MM.1S (cell line): ENCODE measurements at regions not wholly inside any gene's neighbourhood (a gene's known extent, or its start where the extent isn't known, plus 50 kb on each side); places are given as distances from the start of the nearest gene placed in this dataset.

Experiments used
- DNase-seq: peaks from one replicate; pipeline ENCODE4 v3.0.0-alpha.2; 2015
- H2AFZ ChIP-seq: fragments of 300-600 bp; sonication (generic); 2 replicates; pipeline ENCODE4 v1.6.0; 2016; ENCODE audit warnings: antibody characterized with exemption, low read length
- H3F3A ChIP-seq: fragments of 300-600 bp; sonication (generic); 2 replicates; pipeline ENCODE4 v1.6.1; 2016; ENCODE audit warnings: mild to moderate bottlenecking, antibody characterized with exemption, low read length, moderate library complexity, mixed read lengths; ENCODE audit not compliant: insufficient read depth
- H3K27ac ChIP-seq: fragments of 300-600 bp; sonication (generic); 2 replicates; pipeline ENCODE4 v1.5.1; 2016; ENCODE audit warnings: mild to moderate bottlenecking, low read length
- H3K27me3 ChIP-seq: fragments of 300-600 bp; sonication (generic); replicated peaks from 2 replicates; pipeline ENCODE4 v1.6.0; 2016; ENCODE audit warnings: low read length; ENCODE audit not compliant: insufficient read depth
- H3K36me3 ChIP-seq: fragments of 300-600 bp; sonication (generic); replicated peaks from 2 replicates; pipeline ENCODE4 v1.6.1; 2016; ENCODE audit warnings: mild to moderate bottlenecking, low read length, mixed read lengths; ENCODE audit not compliant: insufficient read depth
- H3K4me1 ChIP-seq: fragments of 300-600 bp; sonication (generic); 2 replicates; pipeline ENCODE4 v1.6.1; 2016; ENCODE audit warnings: low read length, mixed read lengths
- H3K4me2 ChIP-seq: fragments of 300-600 bp; sonication (generic); 2 replicates; pipeline ENCODE4 v1.6.0; 2016; ENCODE audit warnings: low read depth, low read length
- H3K4me3 ChIP-seq: fragments of 300-600 bp; sonication (generic); 2 replicates; pipeline ENCODE4 v1.5.1; 2016; ENCODE audit warnings: low read length, mixed read lengths
- H3K79me2 ChIP-seq: fragments of 300-600 bp; sonication (generic); 2 replicates; pipeline ENCODE4 v1.6.1; 2016; ENCODE audit warnings: mixed run types, low read length, mixed read lengths
- H3K9ac ChIP-seq: fragments of 300-600 bp; sonication (generic); 2 replicates; pipeline ENCODE4 v1.6.1; 2016; ENCODE audit warnings: low read length, mixed read lengths
- H3K9me2 ChIP-seq: fragments of 300-600 bp; sonication (generic); replicated peaks from 2 replicates; pipeline ENCODE4 v1.6.1; 2016; ENCODE audit warnings: mild to moderate bottlenecking, low read length, mixed read lengths; ENCODE audit not compliant: insufficient read depth
- H3K9me3 ChIP-seq: fragments of 300-600 bp; sonication (generic); replicated peaks from 2 replicates; pipeline ENCODE4 v1.6.1; 2016; ENCODE audit warnings: mild to moderate bottlenecking, low read length, mixed read lengths; ENCODE audit not compliant: insufficient read depth
- H4K20me1 ChIP-seq: fragments of 300-600 bp; sonication (generic); 2 replicates; pipeline ENCODE4 v1.6.1; 2016; ENCODE audit warnings: mild to moderate bottlenecking, low read length, moderate library complexity, mixed read lengths; ENCODE audit not compliant: insufficient read depth
- EZH2 ChIP-seq: fragments of 300-600 bp; sonication (generic); optimal IDR thresholded peaks from 2 replicates; pipeline ENCODE3; 2017; ENCODE audit warnings: low read depth, mild to moderate bottlenecking, antibody characterized with exemption, low read length, mixed read lengths
- EZH2phosphoT487 ChIP-seq: fragments of 300-600 bp; sonication (generic); IDR thresholded peaks from 2 replicates; pipeline ENCODE4 v1.6.1; 2018; ENCODE audit warnings: antibody characterized with exemption, low read length
- TF ChIP-seq, protein P1 (sequence below): fragments of 300-600 bp; sonication (generic); IDR thresholded peaks from 2 replicates; pipeline ENCODE4 v1.5.1; 2016; ENCODE audit warnings: antibody characterized with exemption, low read length, mixed read lengths

DNA sequence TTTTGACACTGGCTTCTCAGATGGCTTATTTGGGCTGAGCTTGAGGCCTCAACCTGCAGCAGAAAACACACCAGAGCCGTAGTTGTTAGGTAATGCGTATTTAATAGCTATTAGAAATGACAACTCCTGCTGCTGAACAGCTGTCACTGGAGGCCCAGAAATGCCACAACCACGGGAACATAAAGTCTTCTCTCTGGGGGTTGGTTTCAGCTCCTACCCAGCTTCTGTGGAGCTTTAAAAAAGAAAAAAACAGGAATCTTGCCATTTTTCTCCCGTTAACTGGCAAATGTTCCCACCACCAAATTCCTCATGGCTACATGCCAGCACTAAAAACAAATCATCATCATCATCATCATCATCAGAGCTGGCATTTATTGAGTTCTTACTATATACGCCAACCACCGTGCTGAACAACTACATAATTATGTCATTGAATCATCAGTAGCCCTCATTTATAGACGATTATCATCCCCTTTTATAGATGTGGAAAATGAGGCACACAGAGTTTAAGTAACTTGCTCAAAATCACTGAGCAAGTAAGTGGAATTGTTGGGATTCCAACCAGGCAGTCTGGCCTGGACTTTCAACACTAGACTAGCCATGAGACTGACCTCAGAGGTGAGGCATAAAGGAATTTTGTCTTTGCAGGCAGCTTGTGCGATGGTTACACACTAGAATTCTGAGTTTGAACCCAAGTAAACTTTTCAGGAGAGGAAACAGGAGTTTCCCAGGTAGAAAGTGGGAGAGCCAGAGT lies 185.3 kb upstream of the WWC1 start:
- DNase-seq: no peak
- Histone ChIP-seq H3K9me3 (no peaks in the 10 kb centered on the region), H3K27ac (no peak overlapping the region), H3F3A (no peaks in the 10 kb centered on the region), H3K9ac (no peak overlapping the region), H3K79me2 (no peaks in the 10 kb centered on the region), H3K4me1 (no peaks in the 10 kb centered on the region), H4K20me1 (no peaks in the 10 kb centered on the region), H3K27me3 (no peaks in the 10 kb centered on the region), H2AFZ (no peak overlapping the region), H3K4me2 (no peak overlapping the region), H3K4me3 (no peak overlapping the region), H3K9me2 (no peaks in the 10 kb centered on the region), H3K36me3 (no peaks in the 10 kb centered on the region)
- TF ChIP-seq EZH2 (no peak), EZH2phosphoT487 (no peak)
- TF ChIP-seq, protein P1, sequence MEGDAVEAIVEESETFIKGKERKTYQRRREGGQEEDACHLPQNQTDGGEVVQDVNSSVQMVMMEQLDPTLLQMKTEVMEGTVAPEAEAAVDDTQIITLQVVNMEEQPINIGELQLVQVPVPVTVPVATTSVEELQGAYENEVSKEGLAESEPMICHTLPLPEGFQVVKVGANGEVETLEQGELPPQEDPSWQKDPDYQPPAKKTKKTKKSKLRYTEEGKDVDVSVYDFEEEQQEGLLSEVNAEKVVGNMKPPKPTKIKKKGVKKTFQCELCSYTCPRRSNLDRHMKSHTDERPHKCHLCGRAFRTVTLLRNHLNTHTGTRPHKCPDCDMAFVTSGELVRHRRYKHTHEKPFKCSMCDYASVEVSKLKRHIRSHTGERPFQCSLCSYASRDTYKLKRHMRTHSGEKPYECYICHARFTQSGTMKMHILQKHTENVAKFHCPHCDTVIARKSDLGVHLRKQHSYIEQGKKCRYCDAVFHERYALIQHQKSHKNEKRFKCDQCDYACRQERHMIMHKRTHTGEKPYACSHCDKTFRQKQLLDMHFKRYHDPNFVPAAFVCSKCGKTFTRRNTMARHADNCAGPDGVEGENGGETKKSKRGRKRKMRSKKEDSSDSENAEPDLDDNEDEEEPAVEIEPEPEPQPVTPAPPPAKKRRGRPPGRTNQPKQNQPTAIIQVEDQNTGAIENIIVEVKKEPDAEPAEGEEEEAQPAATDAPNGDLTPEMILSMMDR: no peak

DNA sequence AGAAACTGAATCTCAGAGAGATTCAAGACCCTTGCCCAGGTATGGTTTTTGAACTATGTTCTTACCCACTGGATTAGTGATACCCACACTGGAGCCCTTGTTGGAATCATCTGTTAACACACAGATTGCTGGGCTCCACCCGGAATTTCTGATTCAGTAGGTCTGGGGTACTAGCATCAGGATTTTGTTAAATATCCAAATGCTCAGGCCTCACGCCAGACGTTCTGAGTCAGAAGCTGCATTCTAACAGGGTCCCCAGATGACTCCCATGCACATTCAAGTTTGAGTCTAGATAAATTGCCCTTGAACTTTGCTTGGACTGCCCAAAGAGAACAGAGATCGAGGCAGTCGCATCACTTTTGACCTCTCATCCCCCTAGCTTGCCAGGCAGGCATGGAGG lies 182.0 kb upstream of the WWC1 start:
- TF ChIP-seq EZH2phosphoT487 (no peak), EZH2 (no peak)
- TF ChIP-seq, protein P1: no peak
- H3F3A ChIP-seq: no peaks in the 10 kb centered on the region
- no peak overlapping the region for H3K4me3 ChIP-seq
- no peaks in the 10 kb centered on the region for H3K79me2 ChIP-seq
- H3K36me3 ChIP-seq: no peaks in the 10 kb centered on the region
- no peaks in the 10 kb centered on the region for H3K9me2 ChIP-seq
- H3K9me3 ChIP-seq: no peaks in the 10 kb centered on the region
- H3K27ac ChIP-seq: no peak overlapping the region
- H3K4me2 ChIP-seq: no peak overlapping the region
- no peaks in the 10 kb centered on the region for H3K27me3 ChIP-seq
- no peak overlapping the region for H2AFZ ChIP-seq
- H3K4me1 ChIP-seq: no peaks in the 10 kb centered on the region
- H3K9ac ChIP-seq: no peak overlapping the region
- H4K20me1 ChIP-seq: no peaks in the 10 kb centered on the region
- DNase-seq: no peak

DNA sequence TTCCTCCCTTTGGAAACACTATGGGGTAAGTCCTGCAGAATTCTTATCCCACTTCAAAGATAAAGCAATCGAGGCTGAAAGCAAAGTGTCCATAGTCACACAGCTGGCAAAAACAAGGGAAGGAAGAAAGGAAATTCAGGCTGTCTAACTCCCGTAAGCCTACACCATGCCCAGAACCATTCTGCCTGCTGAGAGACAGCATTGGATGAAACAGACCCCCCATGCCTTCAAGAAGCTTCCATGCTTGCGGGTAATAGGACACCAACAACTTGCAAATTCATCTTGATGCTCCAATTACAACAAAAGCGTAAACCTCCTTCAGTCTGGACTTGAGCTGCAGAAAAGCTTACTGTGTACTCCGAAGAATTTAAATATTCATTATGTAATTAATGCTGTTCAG lies 181.1 kb upstream of the WWC1 start:
- H3K27me3 ChIP-seq: no peaks in the 10 kb centered on the region
- no peaks in the 10 kb centered on the region for H3K9me3 ChIP-seq
- no peak overlapping the region for H3K27ac ChIP-seq

More for the DNA sequence above, 181.1 kb upstream of the WWC1 start:
- Histone ChIP-seq H3K36me3 (no peaks in the 10 kb centered on the region), H3K4me1 (no peaks in the 10 kb centered on the region), H2AFZ (no peak overlapping the region), H3K9ac (no peak overlapping the region), H4K20me1 (no peaks in the 10 kb centered on the region), H3K9me2 (no peaks in the 10 kb centered on the region), H3K4me3 (no peak overlapping the region), H3K4me2 (no peak overlapping the region), H3K79me2 (no peaks in the 10 kb centered on the region), H3F3A (no peaks in the 10 kb centered on the region)
- DNase-seq: no peak
- TF ChIP-seq EZH2 (no peak), EZH2phosphoT487 (no peak)
- TF ChIP-seq, protein P1: no peak
